ENCODE measurements at regions not wholly inside any gene's neighbourhood (a gene's known extent, or its start where the extent isn't known, plus 50 kb on each side); places are given as distances from the start of the nearest gene placed in this dataset.

GRCh38 chr22:22824340-22825212 is 63.0 kb upstream of the IGLL5 start:
- no peak for TF ChIP-seq CTCF (IDR thresholded peaks at IDR 0.05; ENCODE audit: insufficient read depth, low read length, missing control alignments)
- H3K4me3 ChIP-seq (ENCODE audit: low read depth, low read length), result no peak overlapping the region
- DNase-seq (ENCODE audit: low read depth, low spot score), result no peak
- ChIA-PET CTCF (no interaction called here), POLR2A (no interaction called here)

GRCh38 chr22:22825213-22825593 is 62.4 kb upstream of the IGLL5 start:
- DNase-seq (ENCODE audit: low read depth, low spot score), result no peak
- H3K4me3 ChIP-seq (ENCODE audit: low read depth, low read length), result no peak overlapping the region
- TF ChIP-seq CTCF (IDR thresholded peaks at IDR 0.05; ENCODE audit: insufficient read depth, low read length, missing control alignments), result no peak
- ChIA-PET POLR2A (no interaction called here), CTCF (interaction anchor here (1.0 kb wide), 1 partner anchor 15 kb away, joined by 3 read pairs; no protein-coding TSS in a partner anchor)

- DNase-seq (ENCODE audit: low read depth, low spot score), result no peak
- POLR2A ChIA-PET, result no interaction called here
- no peak for TF ChIP-seq CTCF (IDR thresholded peaks at IDR 0.05; ENCODE audit: insufficient read depth, low read length, missing control alignments)
- no peak overlapping the region for H3K4me3 ChIP-seq (ENCODE audit: low read depth, low read length)
- CTCF ChIA-PET, result no interaction called here
Observed at GRCh38 chr22:22827187-22827939, 60.3 kb upstream of the IGLL5 start.

GRCh38 chr22:22830193-22830592 is 57.4 kb upstream of the IGLL5 start:
- CTCF ChIA-PET, result interaction anchor here (1.7 to 2.3 kb wide), 4 partner anchors 20 to 129 kb away, joined by 5 to 9 read pairs (median 6); no protein-coding TSS in a partner anchor
- H3K4me3 ChIP-seq (ENCODE audit: low read depth, low read length), result no peak overlapping the region
- TF ChIP-seq CTCF (IDR thresholded peaks at IDR 0.05; ENCODE audit: insufficient read depth, low read length, missing control alignments), result no peak
- DNase-seq (ENCODE audit: low read depth, low spot score), result no peak
- POLR2A ChIA-PET, result no interaction called here

GRCh38 chr22:22830957-22831688 is 56.5 kb upstream of the IGLL5 start:
- no peak for DNase-seq (ENCODE audit: low read depth, low spot score)
- ChIA-PET CTCF (interaction anchor here (1.1 to 2.3 kb wide), 7 partner anchors 16 to 128 kb away, joined by 3 to 7 read pairs (median 5); no protein-coding TSS in a partner anchor), POLR2A (no interaction called here)
- TF ChIP-seq CTCF (IDR thresholded peaks at IDR 0.05; ENCODE audit: insufficient read depth, low read length, missing control alignments), result no peak
- no peak overlapping the region for H3K4me3 ChIP-seq (ENCODE audit: low read depth, low read length)

All from AG04449 (cell line).